ENCODE measurements at regions not wholly inside any gene's neighbourhood (a gene's known extent, or its start where the extent isn't known, plus 50 kb on each side); places are given as distances from the start of the nearest gene placed in this dataset.

GRCh38 chr5:170159947-170160346, 54.2 kb downstream of the FOXI1 start:
- POLR2A ChIA-PET, result no interaction called here

GRCh38 chr5:170161069-170161468, 55.4 kb downstream of the FOXI1 start:
- CTCF ChIA-PET, result no interaction called here
- Histone ChIP-seq H3K9me3 (ENCODE audit: control insufficient read depth in 2 of 3, low read length in 3 of 3) (no peaks in the 10 kb centered on the region), H3K4me3 (ENCODE audit: low read length) (no peak overlapping the region), H3K36me3 (ENCODE audit: control insufficient read depth in 2 of 3, insufficient read depth in 3 of 3, low read length in 3 of 3) (no peaks in the 10 kb centered on the region), H3K27me3 (ENCODE audit: control insufficient read depth in 2 of 2, insufficient read depth in 2 of 2, low read length in 2 of 2) (no peaks in the 10 kb centered on the region), H3K4me1 (ENCODE audit: control insufficient read depth in 2 of 2, insufficient read depth in 2 of 2, low read length in 2 of 2) (no peaks in the 10 kb centered on the region), H3K27ac (ENCODE audit: low read depth, low read length) (no peak overlapping the region)
- peaks cover 0 to 11% (median 0%) of the 10 kb centered on the region in 5 donors for H3K27me3 Mint-ChIP-seq
- H3K4me3 Mint-ChIP-seq, result no peak overlapping the region
- no peak for DNase-seq
- H3K9me3 Mint-ChIP-seq, result peaks cover 0 to 2% (median 0%) of the 10 kb centered on the region in 11 donors
- no peaks in the 10 kb centered on the region for H3K36me3 Mint-ChIP-seq
- no peak for ATAC-seq
- intact Hi-C loops (cut with micrococcal nuclease), result no loop called here
- no peak overlapping the region for H3K27ac Mint-ChIP-seq
- POLR2A ChIA-PET, result no interaction called here
- no peaks in the 10 kb centered on the region for H3K4me1 Mint-ChIP-seq

More at GRCh38 chr5:170159947-170160346, 54.2 kb downstream of the FOXI1 start:
- Histone ChIP-seq H3K4me3 (ENCODE audit: low read length) (no peak overlapping the region), H3K9me3 (ENCODE audit: control insufficient read depth in 2 of 3, low read length in 3 of 3) (no peaks in the 10 kb centered on the region), H3K36me3 (ENCODE audit: control insufficient read depth in 2 of 3, insufficient read depth in 3 of 3, low read length in 3 of 3) (no peaks in the 10 kb centered on the region), H3K4me1 (ENCODE audit: control insufficient read depth in 2 of 2, insufficient read depth in 2 of 2, low read length in 2 of 2) (no peaks in the 10 kb centered on the region), H3K27ac (ENCODE audit: low read depth, low read length) (no peak overlapping the region), H3K27me3 (ENCODE audit: control insufficient read depth in 2 of 2, insufficient read depth in 2 of 2, low read length in 2 of 2) (no peaks in the 10 kb centered on the region)
- H3K4me1 Mint-ChIP-seq, result no peaks in the 10 kb centered on the region
- H3K9me3 Mint-ChIP-seq, result peaks cover 0 to 2% (median 0%) of the 10 kb centered on the region in 11 donors
- H3K36me3 Mint-ChIP-seq, result no peaks in the 10 kb centered on the region
- CTCF ChIA-PET, result no interaction called here
- H3K4me3 Mint-ChIP-seq, result no peak overlapping the region
- H3K27me3 Mint-ChIP-seq, result peaks cover 0 to 9% (median 0%) of the 10 kb centered on the region in 5 donors
- ATAC-seq (no peak), DNase-seq (no peak)
- no peak overlapping the region for H3K27ac Mint-ChIP-seq
- intact Hi-C loops (cut with micrococcal nuclease), result no loop called here

GRCh38 chr5:170162631-170163321, 57.1 kb downstream of the FOXI1 start:
- no peak for DNase-seq
- ChIA-PET POLR2A (no interaction called here), CTCF (no interaction called here)
- Histone ChIP-seq H3K4me1 (ENCODE audit: control insufficient read depth in 2 of 2, insufficient read depth in 2 of 2, low read length in 2 of 2) (no peaks in the 10 kb centered on the region), H3K36me3 (ENCODE audit: control insufficient read depth in 2 of 3, insufficient read depth in 3 of 3, low read length in 3 of 3) (no peaks in the 10 kb centered on the region), H3K9me3 (ENCODE audit: control insufficient read depth in 2 of 3, low read length in 3 of 3) (no peaks in the 10 kb centered on the region), H3K27ac (ENCODE audit: low read depth, low read length) (no peak overlapping the region), H3K4me3 (ENCODE audit: low read length) (no peak overlapping the region), H3K27me3 (ENCODE audit: control insufficient read depth in 2 of 2, insufficient read depth in 2 of 2, low read length in 2 of 2) (no peaks in the 10 kb centered on the region)
- Mint-ChIP-seq H3K4me1 (no peaks in the 10 kb centered on the region), H3K27me3 (peaks cover 0 to 11% (median 0%) of the 10 kb centered on the region in 5 donors), H3K36me3 (no peaks in the 10 kb centered on the region), H3K4me3 (no peak overlapping the region), H3K27ac (peak overlapping the region in 1 of 9 donors; percentile 36), H3K9me3 (peaks cover 0 to 2% (median 0%) of the 10 kb centered on the region in 11 donors)
- no peak for ATAC-seq
- intact Hi-C loops (cut with micrococcal nuclease), result no loop called here

- Mint-ChIP-seq H3K4me1 (no peaks in the 10 kb centered on the region), H3K36me3 (no peaks in the 10 kb centered on the region), H3K9me3 (peaks cover 0 to 2% (median 0%) of the 10 kb centered on the region in 11 donors), H3K27ac (no peak overlapping the region), H3K27me3 (peaks cover 0 to 5% (median 0%) of the 10 kb centered on the region in 5 donors), H3K4me3 (no peak overlapping the region)
- Histone ChIP-seq H3K27ac (ENCODE audit: low read depth, low read length) (no peak overlapping the region), H3K4me1 (ENCODE audit: control insufficient read depth in 2 of 2, insufficient read depth in 2 of 2, low read length in 2 of 2) (no peaks in the 10 kb centered on the region), H3K4me3 (ENCODE audit: low read length) (no peak overlapping the region), H3K36me3 (ENCODE audit: control insufficient read depth in 2 of 3, insufficient read depth in 3 of 3, low read length in 3 of 3) (no peaks in the 10 kb centered on the region), H3K27me3 (ENCODE audit: control insufficient read depth in 2 of 2, insufficient read depth in 2 of 2, low read length in 2 of 2) (no peaks in the 10 kb centered on the region), H3K9me3 (ENCODE audit: control insufficient read depth in 2 of 3, low read length in 3 of 3) (no peaks in the 10 kb centered on the region)
- ChIA-PET CTCF (no interaction called here), POLR2A (no interaction called here)
- DNase-seq (no peak), ATAC-seq (no peak)
- intact Hi-C loops (cut with micrococcal nuclease), result no loop called here
These were observed 58.4 kb downstream of the FOXI1 start for GRCh38 chr5:170164087-170164486.

GRCh38 chr5:170164921-170165320, 59.2 kb downstream of the FOXI1 start:
- ChIA-PET CTCF (interaction anchor here (0.7 kb wide), 1 partner anchor 13 kb away, joined by 3 read pairs; no protein-coding TSS in a partner anchor), POLR2A (no interaction called here)
- H3K27ac ChIP-seq (ENCODE audit: low read depth, low read length), result no peak overlapping the region
- H3K9me3 Mint-ChIP-seq, result peaks cover 0 to 2% (median 0%) of the 10 kb centered on the region in 11 donors
- no peak overlapping the region for H3K4me3 ChIP-seq (ENCODE audit: low read length)
- no peaks in the 10 kb centered on the region for H3K4me1 Mint-ChIP-seq
- no peaks in the 10 kb centered on the region for H3K27me3 ChIP-seq (ENCODE audit: control insufficient read depth in 2 of 2, insufficient read depth in 2 of 2, low read length in 2 of 2)
- no peaks in the 10 kb centered on the region for H3K36me3 ChIP-seq (ENCODE audit: control insufficient read depth in 2 of 3, insufficient read depth in 3 of 3, low read length in 3 of 3)
- no peak overlapping the region for H3K27ac Mint-ChIP-seq
- H3K27me3 Mint-ChIP-seq, result peaks cover 0 to 5% (median 0%) of the 10 kb centered on the region in 5 donors
- no peak overlapping the region for H3K4me3 Mint-ChIP-seq
- no peak for DNase-seq
- no peaks in the 10 kb centered on the region for H3K36me3 Mint-ChIP-seq
- intact Hi-C loops (cut with micrococcal nuclease), result no loop called here
- no peaks in the 10 kb centered on the region for H3K9me3 ChIP-seq (ENCODE audit: control insufficient read depth in 2 of 3, low read length in 3 of 3)
- no peak for ATAC-seq
- H3K4me1 ChIP-seq (ENCODE audit: control insufficient read depth in 2 of 2, insufficient read depth in 2 of 2, low read length in 2 of 2), result no peaks in the 10 kb centered on the region

- POLR2A ChIA-PET, result no interaction called here
- Mint-ChIP-seq H3K4me3 (no peak overlapping the region), H3K27me3 (peaks cover 0 to 7% (median 3%) of the 10 kb centered on the region in 5 donors)
These were observed 60.4 kb downstream of the FOXI1 start for GRCh38 chr5:170166101-170166500.

GRCh38 chr5:170168002-170168401, 62.3 kb downstream of the FOXI1 start:
- H3K4me1 Mint-ChIP-seq, result no peaks in the 10 kb centered on the region
- ATAC-seq (no peak), DNase-seq (no peak)
- no peaks in the 10 kb centered on the region for H3K27me3 ChIP-seq (ENCODE audit: control insufficient read depth in 2 of 2, insufficient read depth in 2 of 2, low read length in 2 of 2)
- no peaks in the 10 kb centered on the region for H3K36me3 Mint-ChIP-seq
- peaks cover 0 to 2% (median 0%) of the 10 kb centered on the region in 11 donors for H3K9me3 Mint-ChIP-seq
- ChIA-PET POLR2A (no interaction called here), CTCF (no interaction called here)
- H3K27me3 Mint-ChIP-seq, result peaks cover 0 to 7% (median 3%) of the 10 kb centered on the region in 5 donors
- H3K4me1 ChIP-seq (ENCODE audit: control insufficient read depth in 2 of 2, insufficient read depth in 2 of 2, low read length in 2 of 2), result no peaks in the 10 kb centered on the region
- no peak overlapping the region for H3K4me3 ChIP-seq (ENCODE audit: low read length)
- no peak overlapping the region for H3K27ac Mint-ChIP-seq
- no peak overlapping the region for H3K4me3 Mint-ChIP-seq
- no peaks in the 10 kb centered on the region for H3K9me3 ChIP-seq (ENCODE audit: control insufficient read depth in 2 of 3, low read length in 3 of 3)
- no peaks in the 10 kb centered on the region for H3K36me3 ChIP-seq (ENCODE audit: control insufficient read depth in 2 of 3, insufficient read depth in 3 of 3, low read length in 3 of 3)
- no peak overlapping the region for H3K27ac ChIP-seq (ENCODE audit: low read depth, low read length)
- intact Hi-C loops (cut with micrococcal nuclease), result no loop called here

More at GRCh38 chr5:170166101-170166500, 60.4 kb downstream of the FOXI1 start:
- Histone ChIP-seq H3K27ac (ENCODE audit: low read depth, low read length) (no peak overlapping the region), H3K4me3 (ENCODE audit: low read length) (no peak overlapping the region), H3K9me3 (ENCODE audit: control insufficient read depth in 2 of 3, low read length in 3 of 3) (no peaks in the 10 kb centered on the region), H3K36me3 (ENCODE audit: control insufficient read depth in 2 of 3, insufficient read depth in 3 of 3, low read length in 3 of 3) (no peaks in the 10 kb centered on the region), H3K27me3 (ENCODE audit: control insufficient read depth in 2 of 2, insufficient read depth in 2 of 2, low read length in 2 of 2) (no peaks in the 10 kb centered on the region), H3K4me1 (ENCODE audit: control insufficient read depth in 2 of 2, insufficient read depth in 2 of 2, low read length in 2 of 2) (no peaks in the 10 kb centered on the region)
- Mint-ChIP-seq H3K4me1 (no peaks in the 10 kb centered on the region), H3K9me3 (peaks cover 0 to 2% (median 0%) of the 10 kb centered on the region in 11 donors), H3K36me3 (no peaks in the 10 kb centered on the region), H3K27ac (no peak overlapping the region)
- DNase-seq, result no peak
- CTCF ChIA-PET, result no interaction called here
- intact Hi-C loops (cut with micrococcal nuclease), result no loop called here
- no peak for ATAC-seq
